ENCODE measurements at regions not wholly inside any gene's neighbourhood (a gene's known extent, or its start where the extent isn't known, plus 50 kb on each side); places are given as distances from the start of the nearest gene placed in this dataset.

DNA sequence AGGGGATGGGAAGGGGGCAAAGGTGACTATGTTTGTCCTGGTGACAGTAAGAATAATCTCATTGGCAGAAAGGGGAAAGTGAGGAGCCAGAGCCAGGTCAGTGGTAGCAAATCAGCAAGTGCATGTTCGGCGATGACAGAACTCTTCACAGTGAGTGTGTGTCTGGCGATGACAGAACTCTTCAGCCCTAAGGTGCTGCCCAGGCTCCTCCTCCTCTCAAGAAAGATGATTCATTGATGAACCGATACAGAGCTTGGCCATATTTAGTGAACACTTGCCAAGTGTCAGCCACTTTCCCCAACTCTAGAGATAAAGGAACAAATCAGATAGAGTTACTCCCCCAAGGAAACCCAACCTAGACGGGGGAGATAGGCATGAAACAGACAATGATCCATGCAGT, 199.3 kb upstream of the UBL3 start:
- TF ChIP-seq CTCF (conservative IDR thresholded peaks at IDR 0.05; ENCODE audit: low read depth in 2 of 2) (no peak), EZH2 (IDR thresholded peaks at IDR 0.05; ENCODE audit: low read depth, unreplicated experiment) (no peak), CREB1 (CRISPR knock-in tag; IDR thresholded peaks at IDR 0.05; ENCODE audit: low read depth) (no peak), JUNB (IDR thresholded peaks at IDR 0.05; ENCODE audit: unreplicated experiment) (no peak), ZNF114 (CRISPR knock-in tag; IDR thresholded peaks at IDR 0.05) (no peak), POLR2AphosphoS5 (IDR thresholded peaks at IDR 0.05; ENCODE audit: low read depth) (no peak), EZH2phosphoT487 (IDR thresholded peaks at IDR 0.05; ENCODE audit: unreplicated experiment) (no peak)
- TF ChIP-seq, protein P1, sequence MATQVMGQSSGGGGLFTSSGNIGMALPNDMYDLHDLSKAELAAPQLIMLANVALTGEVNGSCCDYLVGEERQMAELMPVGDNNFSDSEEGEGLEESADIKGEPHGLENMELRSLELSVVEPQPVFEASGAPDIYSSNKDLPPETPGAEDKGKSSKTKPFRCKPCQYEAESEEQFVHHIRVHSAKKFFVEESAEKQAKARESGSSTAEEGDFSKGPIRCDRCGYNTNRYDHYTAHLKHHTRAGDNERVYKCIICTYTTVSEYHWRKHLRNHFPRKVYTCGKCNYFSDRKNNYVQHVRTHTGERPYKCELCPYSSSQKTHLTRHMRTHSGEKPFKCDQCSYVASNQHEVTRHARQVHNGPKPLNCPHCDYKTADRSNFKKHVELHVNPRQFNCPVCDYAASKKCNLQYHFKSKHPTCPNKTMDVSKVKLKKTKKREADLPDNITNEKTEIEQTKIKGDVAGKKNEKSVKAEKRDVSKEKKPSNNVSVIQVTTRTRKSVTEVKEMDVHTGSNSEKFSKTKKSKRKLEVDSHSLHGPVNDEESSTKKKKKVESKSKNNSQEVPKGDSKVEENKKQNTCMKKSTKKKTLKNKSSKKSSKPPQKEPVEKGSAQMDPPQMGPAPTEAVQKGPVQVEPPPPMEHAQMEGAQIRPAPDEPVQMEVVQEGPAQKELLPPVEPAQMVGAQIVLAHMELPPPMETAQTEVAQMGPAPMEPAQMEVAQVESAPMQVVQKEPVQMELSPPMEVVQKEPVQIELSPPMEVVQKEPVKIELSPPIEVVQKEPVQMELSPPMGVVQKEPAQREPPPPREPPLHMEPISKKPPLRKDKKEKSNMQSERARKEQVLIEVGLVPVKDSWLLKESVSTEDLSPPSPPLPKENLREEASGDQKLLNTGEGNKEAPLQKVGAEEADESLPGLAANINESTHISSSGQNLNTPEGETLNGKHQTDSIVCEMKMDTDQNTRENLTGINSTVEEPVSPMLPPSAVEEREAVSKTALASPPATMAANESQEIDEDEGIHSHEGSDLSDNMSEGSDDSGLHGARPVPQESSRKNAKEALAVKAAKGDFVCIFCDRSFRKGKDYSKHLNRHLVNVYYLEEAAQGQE (IDR thresholded peaks at IDR 0.05; ENCODE audit: unreplicated experiment): no peak

Data from GM23338 (cell line).